ENCODE measurements at regions not wholly inside any gene's neighbourhood (a gene's known extent, or its start where the extent isn't known, plus 50 kb on each side); places are given as distances from the start of the nearest gene placed in this dataset.

GRCh38 chr12:42815068-42815467 lies 225.5 kb upstream of the PRICKLE1 start:
- intact Hi-C loops (cut with DNase I; ENCODE audit: low total_unique reads), result no loop called here

GRCh38 chr12:42812871-42813270 lies 223.3 kb upstream of the PRICKLE1 start:
- Histone ChIP-seq H3K4me1 (no peaks in the 10 kb centered on the region), H3K9me3 (no peaks in the 10 kb centered on the region), H3K4me3 (no peak overlapping the region), H3K27me3 (no peaks in the 10 kb centered on the region), H3K27ac (no peak overlapping the region), H3K36me3 (no peaks in the 10 kb centered on the region)
- intact Hi-C loops (cut with DNase I; ENCODE audit: low total_unique reads), result no loop called here
- in situ Hi-C loops (cut with MboI; ENCODE audit: low sequenced_read_pairs in 4 of 4), result no loop called here
- no peak for ATAC-seq
- no peak for DNase-seq
- TF ChIP-seq POLR2A (IDR thresholded peaks at IDR 0.05) (no peak), CTCF (IDR thresholded peaks at IDR 0.05 in 4 of 5, conservative IDR thresholded peaks at IDR 0.05 in 1 of 5) (no peak)

More at GRCh38 chr12:42815068-42815467, 225.5 kb upstream of the PRICKLE1 start:
- no peaks in the 10 kb centered on the region for H3K36me3 ChIP-seq
- DNase-seq (no peak), ATAC-seq (no peak)
- H3K9me3 ChIP-seq, result no peaks in the 10 kb centered on the region
- no peaks in the 10 kb centered on the region for H3K27me3 ChIP-seq
- no peak overlapping the region for H3K27ac ChIP-seq
- in situ Hi-C loops (cut with MboI; ENCODE audit: low sequenced_read_pairs in 4 of 4), result no loop called here
- H3K4me1 ChIP-seq, result no peaks in the 10 kb centered on the region
- no peak overlapping the region for H3K4me3 ChIP-seq
- TF ChIP-seq POLR2A (IDR thresholded peaks at IDR 0.05), result no peak
- no peak for TF ChIP-seq CTCF (IDR thresholded peaks at IDR 0.05 in 4 of 5, conservative IDR thresholded peaks at IDR 0.05 in 1 of 5)

GRCh38 chr12:42812086-42812485 lies 222.5 kb upstream of the PRICKLE1 start:
- H3K4me1 ChIP-seq, result no peaks in the 10 kb centered on the region
- H3K27me3 ChIP-seq, result no peaks in the 10 kb centered on the region
- H3K9me3 ChIP-seq, result no peaks in the 10 kb centered on the region
- no peak overlapping the region for H3K27ac ChIP-seq
- TF ChIP-seq POLR2A (IDR thresholded peaks at IDR 0.05) (no peak), CTCF (IDR thresholded peaks at IDR 0.05 in 4 of 5, conservative IDR thresholded peaks at IDR 0.05 in 1 of 5) (no peak)
- in situ Hi-C loops (cut with MboI; ENCODE audit: low sequenced_read_pairs in 4 of 4) (no loop called here), intact Hi-C loops (cut with DNase I; ENCODE audit: low total_unique reads) (no loop called here)
- H3K36me3 ChIP-seq, result no peaks in the 10 kb centered on the region
- DNase-seq, result no peak
- ATAC-seq, result no peak
- no peak overlapping the region for H3K4me3 ChIP-seq

GRCh38 chr12:42810006-42810405 lies 220.5 kb upstream of the PRICKLE1 start:
- TF ChIP-seq POLR2A (IDR thresholded peaks at IDR 0.05) (no peak), CTCF (IDR thresholded peaks at IDR 0.05 in 4 of 5, conservative IDR thresholded peaks at IDR 0.05 in 1 of 5) (no peak)
- H3K36me3 ChIP-seq, result no peaks in the 10 kb centered on the region
- H3K4me1 ChIP-seq, result no peaks in the 10 kb centered on the region
- ATAC-seq, result no peak
- intact Hi-C loops (cut with DNase I; ENCODE audit: low total_unique reads) (no loop called here), in situ Hi-C loops (cut with MboI; ENCODE audit: low sequenced_read_pairs in 4 of 4) (no loop called here)
- no peak overlapping the region for H3K4me3 ChIP-seq
- H3K9me3 ChIP-seq, result no peaks in the 10 kb centered on the region
- H3K27ac ChIP-seq, result no peak overlapping the region
- DNase-seq, result no peak
- no peaks in the 10 kb centered on the region for H3K27me3 ChIP-seq

GRCh38 chr12:42809226-42809625 lies 219.7 kb upstream of the PRICKLE1 start:
- no peaks in the 10 kb centered on the region for H3K4me1 ChIP-seq
- H3K27ac ChIP-seq, result no peak overlapping the region
- TF ChIP-seq POLR2A (IDR thresholded peaks at IDR 0.05), result no peak
- TF ChIP-seq CTCF (IDR thresholded peaks at IDR 0.05 in 4 of 5, conservative IDR thresholded peaks at IDR 0.05 in 1 of 5), result no peak
- intact Hi-C loops (cut with DNase I; ENCODE audit: low total_unique reads), result no loop called here
- in situ Hi-C loops (cut with MboI; ENCODE audit: low sequenced_read_pairs in 4 of 4), result no loop called here
- H3K36me3 ChIP-seq, result no peaks in the 10 kb centered on the region
- DNase-seq (no peak), ATAC-seq (no peak)
- no peaks in the 10 kb centered on the region for H3K27me3 ChIP-seq
- no peak overlapping the region for H3K4me3 ChIP-seq
- H3K9me3 ChIP-seq, result no peaks in the 10 kb centered on the region
